PC-9 (cell line): ENCODE measurements at regions not wholly inside any gene's neighbourhood (a gene's known extent, or its start where the extent isn't known, plus 50 kb on each side); places are given as distances from the start of the nearest gene placed in this dataset.
A peak's percentile ranks its signal among the peaks of the same experiment; 100 is the strongest.

ENCODE experiments used
- BruUV-seq: library from RNA; stranded (reverse); fragments of 400-500 nt; replicated peaks from 2 replicates; lab custom pipeline; 2021; lab: Mats Ljungman, UMichigan
- CTCF ChIA-PET: fragments of 300-600 bp; sonication (Branson Sonifier 250); formaldehyde crosslinking; loops from one replicate; lab custom pipeline; 2022; ENCODE audit warnings: antibody characterized with exemption; lab: Charles Lee
- POLR2A ChIA-PET: fragments of 300-600 bp; sonication (Branson Sonifier 250); formaldehyde crosslinking; loops from one replicate; lab custom pipeline; 2022; ENCODE audit warnings: antibody characterized with exemption; ENCODE audit not compliant: unreplicated experiment; lab: Charles Lee
- DNase-seq, 2 experiments: peaks; one replicate each; pipeline versions ENCODE4 v3.0.0 to v3.0.0-alpha.2; 2015 to 2022; ENCODE audit warnings: mixed read lengths in 1 of 2
- H2AFZ ChIP-seq: fragments of 200-600 bp; sonication (generic); 2 replicates; pipeline ENCODE4 v1.8.1; 2017; ENCODE audit warnings: antibody characterized with exemption
- H3F3A ChIP-seq: fragments of 200-600 bp; sonication (generic); 2 replicates; pipeline ENCODE4 v1.8.1; 2017; ENCODE audit warnings: antibody characterized with exemption, mild to moderate bottlenecking, low read depth; ENCODE audit not compliant: insufficient read depth
- H3K27ac ChIP-seq: fragments of 200-600 bp; sonication (generic); 2 replicates; pipeline ENCODE4 v1.6.1; 2016; ENCODE audit warnings: mixed run types
- H3K27me3 ChIP-seq: fragments of 200-600 bp; sonication (generic); 2 replicates; pipeline ENCODE4 v1.6.1; 2016; ENCODE audit warnings: low read depth, mixed run types; ENCODE audit not compliant: insufficient read depth
- H3K36me3 ChIP-seq: fragments of 200-600 bp; sonication (generic); 2 replicates; pipeline ENCODE4 v1.6.1; 2016; ENCODE audit warnings: low read depth, mixed run types
- H3K4me1 ChIP-seq: fragments of 200-600 bp; sonication (generic); replicated peaks from 2 replicates; pipeline ENCODE4 v1.6.1; 2016; ENCODE audit warnings: mixed run types; ENCODE audit not compliant: insufficient read depth
- H3K4me2 ChIP-seq: fragments of 200-600 bp; sonication (generic); 2 replicates; pipeline ENCODE4 v1.6.1; 2017; ENCODE audit warnings: mixed run types
- H3K4me3 ChIP-seq: fragments of 200-600 bp; sonication (generic); 2 replicates; pipeline ENCODE4 v1.6.1; 2016; ENCODE audit warnings: mixed run types
- H3K79me2 ChIP-seq: fragments of 200-600 bp; sonication (generic); 2 replicates; pipeline ENCODE4 v1.6.1; 2017; ENCODE audit warnings: low read depth, mixed run types
- H3K9me2 ChIP-seq: fragments of 200-600 bp; sonication (generic); 2 replicates; pipeline ENCODE4 v1.8.1; 2017; ENCODE audit warnings: mild to moderate bottlenecking; ENCODE audit not compliant: insufficient read depth
- H3K9me3 ChIP-seq: fragments of 200-600 bp; sonication (generic); 2 replicates; pipeline ENCODE4 v1.8.1; 2016; ENCODE audit warnings: low read depth; ENCODE audit not compliant: insufficient read depth
- H4K20me1 ChIP-seq: fragments of 200-600 bp; sonication (generic); 2 replicates; pipeline ENCODE4 v1.8.1; 2017; ENCODE audit not compliant: insufficient read depth
- CTCF ChIP-seq: fragments of 200-600 bp; sonication (generic); conservative IDR thresholded peaks from 2 replicates; pipeline ENCODE4 v1.6.1; 2017; ENCODE audit warnings: mixed run types, antibody characterized with exemption, mild to moderate bottlenecking, moderate library complexity
- EZH2 ChIP-seq: fragments of 200-600 bp; sonication (generic); IDR thresholded peaks from 2 replicates; pipeline ENCODE4 v1.8.0; 2017; ENCODE audit warnings: antibody characterized with exemption, low read depth
- intact Hi-C: fragments of 100-400 bp; cut with micrococcal nuclease; formaldehyde crosslinking; loops from one replicate; pipeline ENCODE4 v1.10.0; 2022; ENCODE audit not compliant: unreplicated experiment

- intact Hi-C loops: no loop called here
Measured at GRCh38 chr18:39959839-39960238, 1995.2 kb upstream of the PIK3C3 start.

GRCh38 chr18:39958876-39959275 lies 1996.2 kb upstream of the PIK3C3 start:
- CTCF ChIA-PET: no interaction called here
- TF ChIP-seq CTCF (no peak), EZH2 (no peak)
- POLR2A ChIA-PET: no interaction called here
- Histone ChIP-seq H3K36me3 (no peaks in the 10 kb centered on the region), H3K4me3 (no peak overlapping the region), H3K9me2 (no peaks in the 10 kb centered on the region), H3K27me3 (no peaks in the 10 kb centered on the region), H3K4me1 (no peaks in the 10 kb centered on the region), H3K9me3 (no peaks in the 10 kb centered on the region), H3K4me2 (no peak overlapping the region), H3F3A (no peaks in the 10 kb centered on the region), H2AFZ (no peak overlapping the region), H3K27ac (no peak overlapping the region), H3K79me2 (no peaks in the 10 kb centered on the region), H4K20me1 (no peaks in the 10 kb centered on the region)
- BruUV-seq: no TSS peak
- no peak for DNase-seq
- intact Hi-C loops: no loop called here

More at GRCh38 chr18:39959839-39960238, 1995.2 kb upstream of the PIK3C3 start:
- BruUV-seq: no TSS peak
- Histone ChIP-seq H3K36me3 (no peaks in the 10 kb centered on the region), H3K27me3 (no peaks in the 10 kb centered on the region), H3K4me3 (no peak overlapping the region), H3F3A (no peaks in the 10 kb centered on the region), H2AFZ (no peak overlapping the region), H3K9me2 (no peaks in the 10 kb centered on the region), H3K79me2 (no peaks in the 10 kb centered on the region), H3K4me2 (no peak overlapping the region), H3K9me3 (no peaks in the 10 kb centered on the region), H4K20me1 (no peaks in the 10 kb centered on the region), H3K4me1 (no peaks in the 10 kb centered on the region), H3K27ac (no peak overlapping the region)
- TF ChIP-seq EZH2 (no peak), CTCF (no peak)
- no peak for DNase-seq
- ChIA-PET POLR2A (no interaction called here), CTCF (no interaction called here)

- Histone ChIP-seq H3K4me3 (no peak overlapping the region), H3K27ac (no peak overlapping the region), H3K9me2 (no peaks in the 10 kb centered on the region), H3K27me3 (no peaks in the 10 kb centered on the region), H2AFZ (no peak overlapping the region), H3K9me3 (no peaks in the 10 kb centered on the region), H3K4me1 (peaks cover 11% of the 10 kb centered on the region), H3K4me2 (no peak overlapping the region), H3F3A (peaks cover 2% of the 10 kb centered on the region), H3K79me2 (no peaks in the 10 kb centered on the region), H3K36me3 (no peaks in the 10 kb centered on the region), H4K20me1 (no peaks in the 10 kb centered on the region)
- POLR2A ChIA-PET: no interaction called here
- no TSS peak for BruUV-seq
- no peak for TF ChIP-seq EZH2
- CTCF ChIA-PET: interaction anchor here (0.7 kb wide), 1 partner anchor 459 kb away, joined by 9 read pairs; no protein-coding TSS in a partner anchor
- intact Hi-C loops: no loop called here
- DNase-seq: no peak
Measured at GRCh38 chr18:39952816-39953215, 2002.2 kb upstream of the PIK3C3 start.

GRCh38 chr18:39951142-39951720 lies 2003.8 kb upstream of the PIK3C3 start:
- Histone ChIP-seq H3K27ac (no peak overlapping the region), H3K9me2 (no peaks in the 10 kb centered on the region), H3K27me3 (no peaks in the 10 kb centered on the region), H3K4me3 (no peak overlapping the region), H4K20me1 (no peaks in the 10 kb centered on the region), H2AFZ (no peak overlapping the region), H3K79me2 (no peaks in the 10 kb centered on the region), H3K4me2 (no peak overlapping the region), H3F3A (peaks cover 15% of the 10 kb centered on the region), H3K36me3 (no peaks in the 10 kb centered on the region), H3K4me1 (peaks cover 24% of the 10 kb centered on the region), H3K9me3 (no peaks in the 10 kb centered on the region)
- BruUV-seq: no TSS peak
- TF ChIP-seq CTCF (no peak), EZH2 (no peak)
- CTCF ChIA-PET: no interaction called here
- DNase-seq: peak in 1 of 2 experiments; percentile 58
- intact Hi-C loops: no loop called here
- POLR2A ChIA-PET: no interaction called here
